GM12878 (cell line): ENCODE measurements at regions not wholly inside any gene's neighbourhood (a gene's known extent, or its start where the extent isn't known, plus 50 kb on each side); places are given as distances from the start of the nearest gene placed in this dataset.

ENCODE experiments used
- ATAC-seq: fragments of 200-7000 bp; cut with Tn5 transposase; 3 replicates; pipeline ENCODE4 v1.9.1; 2020; ENCODE audit warnings: mild to moderate bottlenecking, moderate library complexity
- BruUV-seq: library from RNA; stranded (reverse); fragments of 400-500 nt; replicated peaks from 2 replicates; lab custom pipeline; 2021; lab: Mats Ljungman, UMichigan
- CTCF ChIA-PET: fragments of 300-600 bp; sonication (Branson Sonifier 250); formaldehyde crosslinking; extraction: SDS; loops from one replicate; lab custom pipeline; 2021; ENCODE audit warnings: inconsistent platforms; lab: Yijun Ruan, JAX
- POLR2A ChIA-PET: fragments of 350-600 bp; formaldehyde crosslinking; extraction: SDS; loops from one replicate; lab custom pipeline; 2021; ENCODE audit warnings: inconsistent platforms; lab: Charles Lee
- RAD21 ChIA-PET: fragments of 300-600 bp; sonication (Branson Sonifier 250); formaldehyde crosslinking; loops from one replicate; lab custom pipeline; 2023; ENCODE audit warnings: antibody characterized with exemption; ENCODE audit not compliant: unreplicated experiment; lab: Charles Lee
- SMC1A ChIA-PET: fragments of 300-600 bp; sonication (Branson Sonifier 250); formaldehyde crosslinking; loops from one replicate; lab custom pipeline; 2023; ENCODE audit not compliant: unreplicated experiment, uncharacterized antibody; lab: Charles Lee
- DNase-seq: peaks from one replicate; pipeline ENCODE4 v3.0.0-alpha.2; 2011; ENCODE audit warnings: low read depth, low spot score
- FAIRE-seq: peaks from 3 replicates; lab custom pipeline; 2011; peaks lifted over from hg19 to GRCh38; lab: Jason Lieb, UNC
- H2AFZ ChIP-seq: 2 replicates; pipeline ENCODE4 v1.6.0; 2011; ENCODE audit warnings: low read depth, low read length, control low read depth; ENCODE audit not compliant: control insufficient read depth
- H3K27ac ChIP-seq: 2 replicates; pipeline ENCODE4 v1.5.1; 2011; ENCODE audit warnings: control low read depth; ENCODE audit not compliant: control insufficient read depth, insufficient read depth
- H3K27me3 ChIP-seq, 2 experiments: replicated peaks in 1 of 2; 2 replicates each; pipeline versions ENCODE4 v1.6.0 to v1.6.1; 2011; ENCODE audit warnings: low read length in 1 of 2; ENCODE audit not compliant: control insufficient read depth in 2 of 2, insufficient read depth in 2 of 2
- H3K36me3 ChIP-seq, 2 experiments: 2 replicates each; pipeline ENCODE4 v1.5.1; 2011; ENCODE audit warnings: low read length in 1 of 2; ENCODE audit not compliant: control insufficient read depth in 2 of 2, insufficient read depth in 2 of 2
- H3K4me1 ChIP-seq: 2 replicates; pipeline ENCODE4 v1.6.1; 2011; ENCODE audit warnings: mild to moderate bottlenecking, low read length, moderate library complexity, mixed read lengths; ENCODE audit not compliant: control insufficient read depth, insufficient read depth
- H3K4me2 ChIP-seq: 2 replicates; pipeline ENCODE4 v1.6.0; 2011; ENCODE audit warnings: control low read depth; ENCODE audit not compliant: control insufficient read depth, insufficient read depth
- H3K4me3 ChIP-seq: fragments of 200-600 bp; sonication (generic); 2 replicates; pipeline ENCODE4 v1.5.1; 2016
- H3K79me2 ChIP-seq: 2 replicates; pipeline ENCODE4 v1.6.0; 2011; ENCODE audit warnings: low read length; ENCODE audit not compliant: control insufficient read depth, insufficient read depth
- H3K9ac ChIP-seq: 2 replicates; pipeline ENCODE4 v1.8.0; 2011; ENCODE audit warnings: low read length, control low read depth, mixed read lengths; ENCODE audit not compliant: control insufficient read depth, insufficient read depth
- H3K9me3 ChIP-seq: replicated peaks from 3 replicates; pipeline ENCODE4 v1.5.1; 2011; ENCODE audit warnings: mild to moderate bottlenecking, low read length; ENCODE audit not compliant: control insufficient read depth, insufficient read depth
- H4K20me1 ChIP-seq: 2 replicates; pipeline ENCODE4 v1.6.0; 2011; ENCODE audit not compliant: control insufficient read depth, insufficient read depth
- BMI1 ChIP-seq: fragments of 450-650 bp; IDR thresholded peaks from 2 replicates; pipeline ENCODE4 v1.6.1; 2016; ENCODE audit warnings: mild to moderate bottlenecking, moderate library complexity, borderline replicate concordance
- GATAD2B ChIP-seq: fragments of 450-650 bp; conservative IDR thresholded peaks from 2 replicates; pipeline ENCODE4 v1.6.1; 2017; ENCODE audit warnings: low read depth, mild to moderate bottlenecking, moderate library complexity
- HDAC2 ChIP-seq: fragments of 200-600 bp; sonication (generic); IDR thresholded peaks from 2 replicates; pipeline ENCODE4 v1.6.1; 2017
- LARP7 ChIP-seq: fragments of 450-650 bp; IDR thresholded peaks from 2 replicates; pipeline ENCODE4 v1.6.1; 2017; ENCODE audit warnings: mild to moderate bottlenecking
- NBN ChIP-seq: fragments of 450-650 bp; IDR thresholded peaks from 2 replicates; pipeline ENCODE4 v1.6.1; 2016
- NFIC ChIP-seq: IDR thresholded peaks from 2 replicates; pipeline ENCODE4 v1.6.1; 2012; ENCODE audit warnings: low read depth, mild to moderate bottlenecking, inconsistent platforms, low read length, moderate library complexity
- POLR2A ChIP-seq: IDR thresholded peaks from 2 replicates; pipeline ENCODE4 v1.6.1; 2011; ENCODE audit warnings: low read depth, mild to moderate bottlenecking, low read length
- POLR2AphosphoS5 ChIP-seq: IDR thresholded peaks from 2 replicates; pipeline ENCODE4 v1.6.1; 2011; ENCODE audit warnings: mild to moderate bottlenecking, low read length, inconsistent platforms
- RCOR1 ChIP-seq: conservative IDR thresholded peaks from 2 replicates; pipeline ENCODE4 v1.6.1; 2012; ENCODE audit warnings: low read depth, low read length, improper control_type of control experiment
- RUNX3 ChIP-seq: IDR thresholded peaks from 2 replicates; pipeline ENCODE4 v1.6.1; 2012; ENCODE audit warnings: low read length, inconsistent platforms
- SIX5 ChIP-seq: IDR thresholded peaks from 2 replicates; pipeline ENCODE4 v1.6.1; 2011; ENCODE audit warnings: mild to moderate bottlenecking, low read depth, low read length, moderate library complexity; ENCODE audit not compliant: severe bottlenecking
- TARDBP ChIP-seq: IDR thresholded peaks from 2 replicates; pipeline ENCODE4 v1.6.1; 2016; ENCODE audit warnings: borderline replicate concordance
- WGBS: methylation state at CpG from one replicate; pipeline ENCODE4 v1.1.6; 2016; ENCODE audit warnings: low lambda C conversion rate; ENCODE audit not compliant: insufficient replicate concordance, insufficient coverage; ENCODE audit errors: missing lambda C conversion rate; 5-methylcytosine and 5-hydroxymethylcytosine counted together
- in situ Hi-C: fragments of 300-500 bp; cut with MboI; formaldehyde crosslinking; loops from 9 replicates; pipeline ENCODE4 v1.14.3; 2018; ENCODE audit warnings: mixed read lengths
- intact Hi-C: fragments of 100-400 bp; cut with micrococcal nuclease; formaldehyde crosslinking; loops from one replicate; pipeline ENCODE4 v1.14.2; 2022; ENCODE audit not compliant: unreplicated experiment
- TF ChIP-seq, protein P1 (sequence below): fragments of 450-650 bp; formaldehyde crosslinking; IDR thresholded peaks from 2 replicates; pipeline ENCODE4 v1.4.0; 2020; ENCODE audit warnings: mild to moderate bottlenecking, moderate library complexity
- TF ChIP-seq, protein P2 (sequence below): fragments of 450-650 bp; IDR thresholded peaks from 2 replicates; pipeline ENCODE4 v1.6.1; 2017; ENCODE audit warnings: mild to moderate bottlenecking, moderate library complexity
- TF ChIP-seq, protein P3 (sequence below): fragments of 450-650 bp; IDR thresholded peaks from 2 replicates; pipeline ENCODE4 v1.6.1; 2017; ENCODE audit warnings: borderline replicate concordance

DNA sequence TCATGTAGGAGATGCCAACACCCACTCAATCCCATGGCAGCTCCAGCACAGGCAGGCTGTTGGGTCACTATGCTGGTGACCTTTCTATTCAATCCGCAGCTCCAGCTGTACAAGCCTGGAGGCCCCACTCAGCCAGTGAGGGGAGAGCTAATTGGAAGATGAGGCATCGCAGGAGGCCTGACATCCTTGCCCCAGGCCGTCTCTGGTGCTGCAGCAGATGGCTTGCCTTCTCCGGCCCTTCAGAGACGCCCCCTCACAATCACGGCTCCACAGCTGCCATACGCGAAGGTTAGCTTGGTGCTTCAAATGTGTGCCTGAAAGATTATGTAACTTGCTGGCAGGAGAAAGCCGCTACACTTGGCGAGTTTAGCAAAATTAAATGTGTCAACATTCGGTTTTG is 104.2 kb upstream of the CLSTN2 start (continued):
- TF ChIP-seq, protein P1, sequence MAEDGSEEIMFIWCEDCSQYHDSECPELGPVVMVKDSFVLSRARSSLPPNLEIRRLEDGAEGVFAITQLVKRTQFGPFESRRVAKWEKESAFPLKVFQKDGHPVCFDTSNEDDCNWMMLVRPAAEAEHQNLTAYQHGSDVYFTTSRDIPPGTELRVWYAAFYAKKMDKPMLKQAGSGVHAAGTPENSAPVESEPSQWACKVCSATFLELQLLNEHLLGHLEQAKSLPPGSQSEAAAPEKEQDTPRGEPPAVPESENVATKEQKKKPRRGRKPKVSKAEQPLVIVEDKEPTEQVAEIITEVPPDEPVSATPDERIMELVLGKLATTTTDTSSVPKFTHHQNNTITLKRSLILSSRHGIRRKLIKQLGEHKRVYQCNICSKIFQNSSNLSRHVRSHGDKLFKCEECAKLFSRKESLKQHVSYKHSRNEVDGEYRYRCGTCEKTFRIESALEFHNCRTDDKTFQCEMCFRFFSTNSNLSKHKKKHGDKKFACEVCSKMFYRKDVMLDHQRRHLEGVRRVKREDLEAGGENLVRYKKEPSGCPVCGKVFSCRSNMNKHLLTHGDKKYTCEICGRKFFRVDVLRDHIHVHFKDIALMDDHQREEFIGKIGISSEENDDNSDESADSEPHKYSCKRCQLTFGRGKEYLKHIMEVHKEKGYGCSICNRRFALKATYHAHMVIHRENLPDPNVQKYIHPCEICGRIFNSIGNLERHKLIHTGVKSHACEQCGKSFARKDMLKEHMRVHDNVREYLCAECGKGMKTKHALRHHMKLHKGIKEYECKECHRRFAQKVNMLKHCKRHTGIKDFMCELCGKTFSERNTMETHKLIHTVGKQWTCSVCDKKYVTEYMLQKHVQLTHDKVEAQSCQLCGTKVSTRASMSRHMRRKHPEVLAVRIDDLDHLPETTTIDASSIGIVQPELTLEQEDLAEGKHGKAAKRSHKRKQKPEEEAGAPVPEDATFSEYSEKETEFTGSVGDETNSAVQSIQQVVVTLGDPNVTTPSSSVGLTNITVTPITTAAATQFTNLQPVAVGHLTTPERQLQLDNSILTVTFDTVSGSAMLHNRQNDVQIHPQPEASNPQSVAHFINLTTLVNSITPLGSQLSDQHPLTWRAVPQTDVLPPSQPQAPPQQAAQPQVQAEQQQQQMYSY (CRISPR knock-in tag), result no peak
- TF ChIP-seq BMI1, result no peak

DNA sequence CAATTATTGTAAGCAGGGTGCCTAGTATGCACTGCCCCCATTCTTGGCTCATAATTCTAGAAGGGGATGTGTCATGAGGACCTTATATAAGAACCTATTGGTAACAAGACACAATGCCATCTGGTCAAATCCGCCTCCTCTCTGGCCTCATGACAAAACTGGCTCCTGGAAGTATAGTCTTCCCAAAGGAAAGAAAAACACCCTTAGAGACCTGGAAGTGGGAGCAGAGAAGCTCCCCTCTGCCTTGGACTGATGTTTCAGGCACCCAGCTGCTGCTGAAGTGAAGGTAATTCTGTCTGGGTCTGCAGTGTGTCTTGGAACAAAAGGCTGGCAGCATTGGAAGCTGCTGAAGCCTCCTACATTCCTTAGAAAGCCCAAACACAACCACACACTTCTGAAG is 107.2 kb upstream of the CLSTN2 start:
- H4K20me1 ChIP-seq, result no peaks in the 10 kb centered on the region
- CTCF ChIA-PET, result no interaction called here
- no peak overlapping the region for H3K4me3 ChIP-seq
- H3K79me2 ChIP-seq, result no peaks in the 10 kb centered on the region
- RAD21 ChIA-PET, result no interaction called here
- H3K36me3 ChIP-seq, result no peaks in the 10 kb centered on the region
- DNase-seq (no peak), FAIRE-seq (no peak), ATAC-seq (no peak)
- TF ChIP-seq TARDBP (no peak), HDAC2 (no peak), NBN (no peak), LARP7 (no peak), RCOR1 (no peak), RUNX3 (no peak), NFIC (no peak), SIX5 (no peak), POLR2AphosphoS5 (no peak), GATAD2B (no peak), POLR2A (no peak)
- TF ChIP-seq, protein P2, sequence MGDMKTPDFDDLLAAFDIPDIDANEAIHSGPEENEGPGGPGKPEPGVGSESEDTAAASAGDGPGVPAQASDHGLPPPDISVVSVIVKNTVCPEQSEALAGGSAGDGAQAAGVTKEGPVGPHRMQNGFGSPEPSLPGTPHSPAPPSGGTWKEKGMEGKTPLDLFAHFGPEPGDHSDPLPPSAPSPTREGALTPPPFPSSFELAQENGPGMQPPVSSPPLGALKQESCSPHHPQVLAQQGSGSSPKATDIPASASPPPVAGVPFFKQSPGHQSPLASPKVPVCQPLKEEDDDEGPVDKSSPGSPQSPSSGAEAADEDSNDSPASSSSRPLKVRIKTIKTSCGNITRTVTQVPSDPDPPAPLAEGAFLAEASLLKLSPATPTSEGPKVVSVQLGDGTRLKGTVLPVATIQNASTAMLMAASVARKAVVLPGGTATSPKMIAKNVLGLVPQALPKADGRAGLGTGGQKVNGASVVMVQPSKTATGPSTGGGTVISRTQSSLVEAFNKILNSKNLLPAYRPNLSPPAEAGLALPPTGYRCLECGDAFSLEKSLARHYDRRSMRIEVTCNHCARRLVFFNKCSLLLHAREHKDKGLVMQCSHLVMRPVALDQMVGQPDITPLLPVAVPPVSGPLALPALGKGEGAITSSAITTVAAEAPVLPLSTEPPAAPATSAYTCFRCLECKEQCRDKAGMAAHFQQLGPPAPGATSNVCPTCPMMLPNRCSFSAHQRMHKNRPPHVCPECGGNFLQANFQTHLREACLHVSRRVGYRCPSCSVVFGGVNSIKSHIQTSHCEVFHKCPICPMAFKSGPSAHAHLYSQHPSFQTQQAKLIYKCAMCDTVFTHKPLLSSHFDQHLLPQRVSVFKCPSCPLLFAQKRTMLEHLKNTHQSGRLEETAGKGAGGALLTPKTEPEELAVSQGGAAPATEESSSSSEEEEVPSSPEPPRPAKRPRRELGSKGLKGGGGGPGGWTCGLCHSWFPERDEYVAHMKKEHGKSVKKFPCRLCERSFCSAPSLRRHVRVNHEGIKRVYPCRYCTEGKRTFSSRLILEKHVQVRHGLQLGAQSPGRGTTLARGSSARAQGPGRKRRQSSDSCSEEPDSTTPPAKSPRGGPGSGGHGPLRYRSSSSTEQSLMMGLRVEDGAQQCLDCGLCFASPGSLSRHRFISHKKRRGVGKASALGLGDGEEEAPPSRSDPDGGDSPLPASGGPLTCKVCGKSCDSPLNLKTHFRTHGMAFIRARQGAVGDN, result no peak
- TF ChIP-seq, protein P3, sequence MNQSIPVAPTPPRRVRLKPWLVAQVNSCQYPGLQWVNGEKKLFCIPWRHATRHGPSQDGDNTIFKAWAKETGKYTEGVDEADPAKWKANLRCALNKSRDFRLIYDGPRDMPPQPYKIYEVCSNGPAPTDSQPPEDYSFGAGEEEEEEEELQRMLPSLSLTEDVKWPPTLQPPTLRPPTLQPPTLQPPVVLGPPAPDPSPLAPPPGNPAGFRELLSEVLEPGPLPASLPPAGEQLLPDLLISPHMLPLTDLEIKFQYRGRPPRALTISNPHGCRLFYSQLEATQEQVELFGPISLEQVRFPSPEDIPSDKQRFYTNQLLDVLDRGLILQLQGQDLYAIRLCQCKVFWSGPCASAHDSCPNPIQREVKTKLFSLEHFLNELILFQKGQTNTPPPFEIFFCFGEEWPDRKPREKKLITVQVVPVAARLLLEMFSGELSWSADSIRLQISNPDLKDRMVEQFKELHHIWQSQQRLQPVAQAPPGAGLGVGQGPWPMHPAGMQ, result no peak
- H3K27me3 ChIP-seq, result no peaks in the 10 kb centered on the region; a peak in 1 of 4 replicates
- H3K4me1 ChIP-seq, result no peaks in the 10 kb centered on the region
- no TSS peak for BruUV-seq
- H3K4me2 ChIP-seq, result no peak overlapping the region
- POLR2A ChIA-PET, result no interaction called here
- no peak overlapping the region for H3K27ac ChIP-seq
- SMC1A ChIA-PET, result no interaction called here
- H3K9ac ChIP-seq, result no peak overlapping the region
- in situ Hi-C loops (no loop called here), intact Hi-C loops (no loop called here)
- no peak overlapping the region for H2AFZ ChIP-seq
- no peaks in the 10 kb centered on the region for H3K9me3 ChIP-seq
- 0% methylated on average over 1 of the region's 1 CpG for WGBS
